Loucy (cell line): ENCODE measurements at regions not wholly inside any gene's neighbourhood (a gene's known extent, or its start where the extent isn't known, plus 50 kb on each side); places are given as distances from the start of the nearest gene placed in this dataset.

ENCODE experiments used
- EZH2phosphoT487 ChIP-seq: fragments of 200-600 bp; IDR thresholded peaks from 2 replicates; pipeline ENCODE4 v1.6.1; 2018; ENCODE audit warnings: antibody characterized with exemption, mild to moderate bottlenecking, moderate library complexity, borderline replicate concordance
- TF ChIP-seq, protein P1 (sequence below): fragments of 200-600 bp; sonication (generic); conservative IDR thresholded peaks from 2 replicates; pipeline ENCODE4 v1.5.1; 2014; ENCODE audit warnings: mild to moderate bottlenecking, antibody characterized with exemption, low read length

DNA sequence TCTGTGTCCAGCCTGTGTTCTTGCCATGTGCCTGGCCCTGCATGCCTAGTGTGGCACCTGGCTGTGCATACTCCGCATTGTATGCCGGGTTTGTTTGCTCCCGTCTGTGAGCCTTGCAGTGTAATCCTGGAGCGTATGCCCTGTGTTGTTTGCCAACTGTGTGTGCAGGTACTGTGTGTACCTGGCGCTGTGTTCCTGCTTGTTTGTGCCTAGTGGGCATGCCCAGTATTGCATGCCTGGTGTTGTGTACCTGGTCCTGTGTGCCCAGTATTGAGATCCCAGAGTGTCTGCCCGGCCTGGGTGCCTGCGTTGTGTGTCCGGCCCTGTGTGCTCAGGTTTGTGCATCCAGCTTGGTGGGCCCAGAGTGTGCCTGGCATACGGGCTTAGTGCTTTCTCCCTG lies 54.5 kb upstream of the CHRNA7 start:
- TF ChIP-seq, protein P1, sequence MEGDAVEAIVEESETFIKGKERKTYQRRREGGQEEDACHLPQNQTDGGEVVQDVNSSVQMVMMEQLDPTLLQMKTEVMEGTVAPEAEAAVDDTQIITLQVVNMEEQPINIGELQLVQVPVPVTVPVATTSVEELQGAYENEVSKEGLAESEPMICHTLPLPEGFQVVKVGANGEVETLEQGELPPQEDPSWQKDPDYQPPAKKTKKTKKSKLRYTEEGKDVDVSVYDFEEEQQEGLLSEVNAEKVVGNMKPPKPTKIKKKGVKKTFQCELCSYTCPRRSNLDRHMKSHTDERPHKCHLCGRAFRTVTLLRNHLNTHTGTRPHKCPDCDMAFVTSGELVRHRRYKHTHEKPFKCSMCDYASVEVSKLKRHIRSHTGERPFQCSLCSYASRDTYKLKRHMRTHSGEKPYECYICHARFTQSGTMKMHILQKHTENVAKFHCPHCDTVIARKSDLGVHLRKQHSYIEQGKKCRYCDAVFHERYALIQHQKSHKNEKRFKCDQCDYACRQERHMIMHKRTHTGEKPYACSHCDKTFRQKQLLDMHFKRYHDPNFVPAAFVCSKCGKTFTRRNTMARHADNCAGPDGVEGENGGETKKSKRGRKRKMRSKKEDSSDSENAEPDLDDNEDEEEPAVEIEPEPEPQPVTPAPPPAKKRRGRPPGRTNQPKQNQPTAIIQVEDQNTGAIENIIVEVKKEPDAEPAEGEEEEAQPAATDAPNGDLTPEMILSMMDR = peak; percentile 41
- TF ChIP-seq EZH2phosphoT487 = no peak
